IMR-90 (cell line): ENCODE measurements at regions not wholly inside any gene's neighbourhood (a gene's known extent, or its start where the extent isn't known, plus 50 kb on each side); places are given as distances from the start of the nearest gene placed in this dataset.
A peak's percentile ranks its signal among the peaks of the same experiment; 100 is the strongest.

Experiments
- ATAC-seq: fragments of 200-7000 bp; cut with Tn5 transposase; 2 replicates; pipeline ENCODE4 v1.9.1; 2020; ENCODE audit warnings: low read depth, mild to moderate bottlenecking, moderate library complexity
- BruUV-seq: library from RNA; stranded (reverse); fragments of 400-500 nt; replicated peaks from 2 replicates; lab custom pipeline; 2021; lab: Mats Ljungman, UMichigan
- CTCF ChIA-PET: fragments of 300-600 bp; formaldehyde crosslinking; extraction: SDS; loops from one replicate; lab custom pipeline; 2021; ENCODE audit warnings: antibody characterized with exemption; lab: Yijun Ruan, JAX
- POLR2A ChIA-PET: fragments of 300-600 bp; sonication (Branson Sonifier 250); formaldehyde crosslinking; loops from one replicate; lab custom pipeline; 2022; ENCODE audit warnings: antibody characterized with exemption; ENCODE audit not compliant: unreplicated experiment; lab: Charles Lee
- DNase-seq: peaks from one replicate; pipeline ENCODE4 v3.0.0; 2013
- H2AFZ ChIP-seq: replicated peaks from 2 replicates; pipeline ENCODE3; 2013; ENCODE audit warnings: low read length, mild to moderate bottlenecking; ENCODE audit not compliant: poor library complexity
- H2AK5ac ChIP-seq: 2 replicates; pipeline ENCODE4 v1.6.1; 2013; ENCODE audit warnings: low read depth, low read length, inconsistent platforms
- H2AK9ac ChIP-seq: replicated peaks from 2 replicates; pipeline ENCODE3; 2013; ENCODE audit warnings: mild to moderate bottlenecking, low read depth, low read length, moderate library complexity; ENCODE audit not compliant: poor library complexity
- H2BK120ac ChIP-seq: 2 replicates; pipeline ENCODE4 v1.6.1; 2013; ENCODE audit warnings: low read depth, low read length, inconsistent platforms
- H2BK15ac ChIP-seq: 3 replicates; pipeline ENCODE4 v1.6.1; 2013; ENCODE audit warnings: low read depth, low read length, inconsistent platforms
- H2BK20ac ChIP-seq: 2 replicates; pipeline ENCODE4 v1.6.1; 2013; ENCODE audit warnings: low read depth, mild to moderate bottlenecking, inconsistent platforms, low read length, moderate library complexity
- H2BK5ac ChIP-seq: 2 replicates; pipeline ENCODE4 v1.6.1; 2013; ENCODE audit warnings: mild to moderate bottlenecking, low read depth, low read length, inconsistent platforms; ENCODE audit not compliant: poor library complexity, severe bottlenecking
- H3K14ac ChIP-seq: replicated peaks from 2 replicates; pipeline ENCODE4 v1.6.1; 2013; ENCODE audit warnings: low read depth, low read length, inconsistent platforms
- H3K18ac ChIP-seq: 2 replicates; pipeline ENCODE4 v1.6.1; 2013; ENCODE audit warnings: low read depth, low read length, control low read depth
- H3K23ac ChIP-seq: 2 replicates; pipeline ENCODE4 v1.6.1; 2013; ENCODE audit warnings: low read depth, low read length, inconsistent platforms
- H3K27ac ChIP-seq: 2 replicates; pipeline ENCODE4 v1.5.1; 2013; ENCODE audit warnings: mild to moderate bottlenecking, control low read depth, low read length; ENCODE audit not compliant: insufficient read depth
- H3K27me3 ChIP-seq: 2 replicates; pipeline ENCODE4 v1.6.1; 2013; ENCODE audit warnings: low read length; ENCODE audit not compliant: control insufficient read depth, insufficient read depth
- H3K36me3 ChIP-seq: 2 replicates; pipeline ENCODE4 v1.6.1; 2013; ENCODE audit warnings: low read length, mixed read lengths; ENCODE audit not compliant: control insufficient read depth, insufficient read depth
- H3K4ac ChIP-seq: 2 replicates; pipeline ENCODE4 v1.6.1; 2013; ENCODE audit warnings: low read depth, low read length, inconsistent platforms
- H3K4me1 ChIP-seq: 2 replicates; pipeline ENCODE4 v1.6.1; 2013; ENCODE audit warnings: low read length, mixed read lengths; ENCODE audit not compliant: control insufficient read depth, insufficient read depth
- H3K4me2 ChIP-seq: 2 replicates; pipeline ENCODE4 v1.6.1; 2013; ENCODE audit warnings: low read depth, mild to moderate bottlenecking, control low read depth, low read length, moderate library complexity
- H3K4me3 ChIP-seq: 2 replicates; pipeline ENCODE4 v1.5.1; 2013; ENCODE audit warnings: low read depth, mild to moderate bottlenecking, control low read depth, low read length, moderate library complexity; ENCODE audit not compliant: insufficient read depth
- H3K56ac ChIP-seq: 2 replicates; pipeline ENCODE4 v1.6.1; 2013; ENCODE audit warnings: low read length, inconsistent platforms; ENCODE audit not compliant: insufficient read depth; ENCODE audit errors: extremely low read depth
- H3K79me1 ChIP-seq, 2 experiments: 2 replicates each; pipeline ENCODE4 v1.6.1; 2013; ENCODE audit warnings: low read length in 2 of 2, inconsistent platforms in 1 of 2, low read depth in 1 of 2
- H3K9ac ChIP-seq: 2 replicates; pipeline ENCODE4 v1.6.1; 2013; ENCODE audit warnings: low read depth, low read length, control low read depth
- H3K9me1 ChIP-seq: 2 replicates; pipeline ENCODE4 v1.6.1; 2013; ENCODE audit warnings: low read length, inconsistent platforms; ENCODE audit not compliant: insufficient read depth
- H3K9me3 ChIP-seq: 2 replicates; pipeline ENCODE4 v1.6.1; 2013; ENCODE audit warnings: low read length; ENCODE audit not compliant: control insufficient read depth, insufficient read depth
- H4K20me1 ChIP-seq: 2 replicates; pipeline ENCODE4 v1.6.1; 2013; ENCODE audit warnings: low read length, inconsistent platforms; ENCODE audit not compliant: insufficient read depth
- H4K5ac ChIP-seq: 2 replicates; pipeline ENCODE4 v1.6.1; 2013; ENCODE audit warnings: mild to moderate bottlenecking, low read depth, low read length, control low read depth
- H4K8ac ChIP-seq, 2 experiments: 2 replicates each; pipeline ENCODE4 v1.6.1; 2013; ENCODE audit warnings: low read depth in 2 of 2, low read length in 2 of 2, control low read depth in 1 of 2, inconsistent platforms in 1 of 2
- H4K91ac ChIP-seq: 2 replicates; pipeline ENCODE4 v1.6.1; 2013; ENCODE audit warnings: low read depth, low read length, inconsistent platforms; ENCODE audit not compliant: insufficient read depth
- ELK1 ChIP-seq: fragments of 150-350 bp; IDR thresholded peaks from 2 replicates; pipeline ENCODE4 v1.6.1; 2016; ENCODE audit warnings: low read depth, mild to moderate bottlenecking, low read length, moderate library complexity, borderline replicate concordance
- FOS ChIP-seq: fragments of 150-350 bp; IDR thresholded peaks from 2 replicates; pipeline ENCODE4 v1.6.1; 2016; ENCODE audit warnings: low read depth, low read length
- MAZ ChIP-seq: IDR thresholded peaks from 2 replicates; pipeline ENCODE4 v1.6.1; 2012; ENCODE audit warnings: low read depth, mild to moderate bottlenecking, low read length, improper control_type of control experiment, moderate library complexity, borderline replicate concordance
- NFE2L2 ChIP-seq: fragments of 150-350 bp; IDR thresholded peaks from 2 replicates; pipeline ENCODE4 v1.6.1; 2016; ENCODE audit warnings: low read depth, mild to moderate bottlenecking, low read length
- POLR2A ChIP-seq: IDR thresholded peaks from 2 replicates; pipeline ENCODE4 v1.6.1; 2012; ENCODE audit warnings: mild to moderate bottlenecking, low read depth, low read length
- USF2 ChIP-seq: fragments of 150-350 bp; IDR thresholded peaks from 2 replicates; pipeline ENCODE4 v1.6.1; 2017; ENCODE audit warnings: mild to moderate bottlenecking, antibody characterized with exemption, low read length, low read depth
- WGBS, 2 experiments: methylation state at CpG; one replicate each; pipeline versions ENCODE4 v1.1.5 to v1.1.7; 2013; ENCODE audit warnings: missing lambda C conversion rate in 2 of 2; ENCODE audit not compliant: insufficient read length in 1 of 2; ENCODE audit errors: extremely low coverage in 2 of 2; 5-methylcytosine and 5-hydroxymethylcytosine counted together
- dilution Hi-C: fragments of 300-500 bp; cut with HindIII; formaldehyde crosslinking; loops from one replicate; pipeline ENCODE4 v1.14.3; 2018; ENCODE audit warnings: low sequenced_read_pairs; ENCODE audit not compliant: unreplicated experiment
- in situ Hi-C: fragments of 300-500 bp; cut with MboI; formaldehyde crosslinking; loops from 3 replicates; pipeline ENCODE4 v1.14.3; 2019; ENCODE audit warnings: low sequenced_read_pairs, inconsistent platforms, mixed read lengths
- intact Hi-C: fragments of 100-400 bp; cut with micrococcal nuclease; formaldehyde crosslinking; loops from 2 replicates; pipeline ENCODE4 v1.10.0; 2022

GRCh38 chr2:120481446-120482194 is 135.7 kb downstream of the INHBB start:
- Histone ChIP-seq H3K23ac (no peak overlapping the region), H2AK9ac (peak overlapping the region; percentile 16), H3K79me1 (no peaks in the 10 kb centered on the region), H3K4me3 (no peak overlapping the region), H3K4ac (no peak overlapping the region), H2BK15ac (no peak overlapping the region), H3K4me1 (no peaks in the 10 kb centered on the region), H3K14ac (no peak overlapping the region), H4K91ac (no peak overlapping the region), H2BK20ac (no peak overlapping the region), H3K36me3 (no peaks in the 10 kb centered on the region), H2BK120ac (no peak overlapping the region), H4K20me1 (no peaks in the 10 kb centered on the region), H4K8ac (no peak overlapping the region), H3K56ac (no peak overlapping the region), H3K27ac (no peak overlapping the region), H3K9ac (no peak overlapping the region), H2AK5ac (no peak overlapping the region), H3K18ac (no peak overlapping the region), H2BK5ac (no peak overlapping the region), H4K5ac (no peak overlapping the region), H3K27me3 (peaks cover 47% of the 10 kb centered on the region), H3K4me2 (no peak overlapping the region), H3K9me3 (no peaks in the 10 kb centered on the region; the same call in 1 of the 2 replicates), H3K9me1 (peaks cover 6% of the 10 kb centered on the region), H2AFZ (no peak overlapping the region)
- no peak for DNase-seq
- dilution Hi-C loops = no loop called here
- intact Hi-C loops = no loop called here
- ChIA-PET POLR2A (interaction anchor here (0.5 kb wide), 1 partner anchor 356 kb away, joined by 3 read pairs; no protein-coding TSS in a partner anchor), CTCF (no interaction called here)
- in situ Hi-C loops = no loop called here
- TF ChIP-seq USF2 (no peak), POLR2A (no peak), FOS (no peak), ELK1 (no peak), NFE2L2 (no peak), MAZ (no peak)
- no peak for ATAC-seq
- 98% methylated on average over 11 of the region's 17 CpGs; no CpG with 5 or more reads in 1 of the 2 experiments for WGBS, 2 experiments
- no TSS peak for BruUV-seq
